GM12873 (cell line): ENCODE measurements at regions not wholly inside any gene's neighbourhood (a gene's known extent, or its start where the extent isn't known, plus 50 kb on each side); places are given as distances from the start of the nearest gene placed in this dataset.

Source experiments
- CTCF ChIP-seq: IDR thresholded peaks from 2 replicates; pipeline ENCODE4 v1.5.1; 2012; ENCODE audit warnings: low read depth, mild to moderate bottlenecking, moderate library complexity, low read length, control low read depth; ENCODE audit not compliant: insufficient read depth; ENCODE audit errors: missing control alignments

- no peak for TF ChIP-seq CTCF
Observed at GRCh38 chr16:85436636-85437165, 176.4 kb upstream of the GSE1 start.

GRCh38 chr16:85437166-85438052, 175.7 kb upstream of the GSE1 start:
- no peak for TF ChIP-seq CTCF

GRCh38 chr16:85438981-85439685, 174.0 kb upstream of the GSE1 start:
- TF ChIP-seq CTCF: no peak

GRCh38 chr16:85440744-85441143, 172.4 kb upstream of the GSE1 start:
- no peak for TF ChIP-seq CTCF

GRCh38 chr16:85441189-85441889, 171.8 kb upstream of the GSE1 start:
- peak; percentile 25 for TF ChIP-seq CTCF

GRCh38 chr16:85441890-85442670, 171.0 kb upstream of the GSE1 start:
- no peak for TF ChIP-seq CTCF
